Hematopoietic multipotent progenitor cell treated with erythropoietin and hydrocortisone succinate and interleukin-3 and kit ligand, for 8 days (in vitro differentiated cells): ENCODE measurements at regions not wholly inside any gene's neighbourhood (a gene's known extent, or its start where the extent isn't known, plus 50 kb on each side); places are given as distances from the start of the nearest gene placed in this dataset.
"Not testable (repeated sequence)": the region's sequence is repeated elsewhere in the genome, so short reads cannot be mapped to it uniquely, and the experiment has no call there.

Source experiments
- DNase-seq: peaks from one replicate; pipeline ENCODE4 v3.0.0-alpha.2; 2015

DNA sequence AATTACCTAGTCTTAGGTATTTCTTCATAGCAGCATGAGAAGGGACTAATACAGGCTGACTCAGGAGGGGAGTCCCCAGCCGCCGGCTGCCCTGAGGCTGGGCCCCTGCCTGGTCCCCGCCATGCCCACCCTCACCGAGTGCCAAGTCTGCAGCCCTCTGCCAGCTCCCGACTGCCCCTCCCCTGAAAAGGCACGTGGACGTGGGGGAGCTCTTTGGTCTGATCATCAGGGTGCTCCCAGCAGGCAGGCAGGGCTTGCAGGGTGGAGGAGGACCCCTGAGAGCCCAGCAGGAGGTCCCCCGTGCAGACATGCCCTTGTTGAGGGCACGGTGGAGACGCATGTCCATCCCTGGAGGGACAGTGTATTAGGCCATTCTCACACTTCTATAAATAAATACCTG lies 110.9 kb downstream of the UNCX start:
- DNase-seq, result no peak

DNA sequence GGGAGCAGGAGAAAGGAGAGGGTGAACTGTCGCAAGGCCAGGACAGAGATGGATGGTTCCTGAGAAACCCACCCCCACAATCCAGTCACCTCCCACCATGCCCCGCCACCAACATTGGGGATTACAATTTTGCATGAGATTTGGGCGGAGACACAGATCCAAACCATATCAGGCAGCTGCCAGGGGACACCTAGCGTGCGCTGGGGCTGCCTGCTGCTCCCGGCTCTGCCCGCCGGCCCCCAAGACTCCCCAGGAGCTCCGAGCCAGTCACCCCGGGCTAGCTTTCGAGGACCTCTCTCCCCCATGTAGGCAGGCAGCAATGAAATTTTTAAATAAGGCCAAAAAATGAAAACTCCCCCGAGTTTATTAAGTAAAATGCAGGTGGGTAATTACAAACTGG lies 111.7 kb downstream of the UNCX start:
- DNase-seq, result no peak

DNA sequence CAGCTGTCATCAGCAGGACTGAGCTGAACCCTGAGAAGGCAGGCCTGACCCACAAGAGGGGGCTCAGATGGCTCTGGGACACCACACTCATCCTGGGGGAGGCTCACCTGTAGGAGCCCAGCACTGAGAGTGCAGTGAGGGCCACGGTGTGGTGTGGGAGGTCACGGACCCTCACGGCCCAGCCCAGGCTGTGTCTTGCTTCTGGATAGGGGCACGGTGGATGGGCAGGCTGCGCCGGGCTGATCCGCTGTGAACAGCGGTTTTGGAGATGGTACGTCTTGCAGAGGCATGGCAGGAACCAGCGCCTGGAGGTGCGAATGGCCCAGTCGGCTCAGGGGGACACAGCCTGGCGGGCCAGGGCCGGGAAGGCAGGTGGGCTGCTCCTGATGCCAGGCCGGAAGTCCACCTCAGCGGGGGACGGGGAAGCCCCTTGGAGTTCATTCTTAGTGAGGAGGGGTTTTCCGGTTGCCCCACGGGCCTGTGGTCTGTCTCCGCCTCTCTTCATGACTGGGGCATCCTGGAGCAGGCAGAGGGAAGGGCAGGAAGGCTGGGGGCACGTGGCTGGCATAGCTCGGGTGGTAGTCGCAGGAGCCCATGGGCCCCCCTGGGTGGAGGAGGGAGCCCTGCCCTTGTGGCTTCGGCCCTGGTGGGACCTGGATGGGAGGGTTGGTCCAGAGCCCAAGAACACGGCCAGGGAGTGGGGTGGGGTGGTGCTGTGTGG lies 112.5 kb downstream of the UNCX start:
- DNase-seq, result no peak

DNA sequence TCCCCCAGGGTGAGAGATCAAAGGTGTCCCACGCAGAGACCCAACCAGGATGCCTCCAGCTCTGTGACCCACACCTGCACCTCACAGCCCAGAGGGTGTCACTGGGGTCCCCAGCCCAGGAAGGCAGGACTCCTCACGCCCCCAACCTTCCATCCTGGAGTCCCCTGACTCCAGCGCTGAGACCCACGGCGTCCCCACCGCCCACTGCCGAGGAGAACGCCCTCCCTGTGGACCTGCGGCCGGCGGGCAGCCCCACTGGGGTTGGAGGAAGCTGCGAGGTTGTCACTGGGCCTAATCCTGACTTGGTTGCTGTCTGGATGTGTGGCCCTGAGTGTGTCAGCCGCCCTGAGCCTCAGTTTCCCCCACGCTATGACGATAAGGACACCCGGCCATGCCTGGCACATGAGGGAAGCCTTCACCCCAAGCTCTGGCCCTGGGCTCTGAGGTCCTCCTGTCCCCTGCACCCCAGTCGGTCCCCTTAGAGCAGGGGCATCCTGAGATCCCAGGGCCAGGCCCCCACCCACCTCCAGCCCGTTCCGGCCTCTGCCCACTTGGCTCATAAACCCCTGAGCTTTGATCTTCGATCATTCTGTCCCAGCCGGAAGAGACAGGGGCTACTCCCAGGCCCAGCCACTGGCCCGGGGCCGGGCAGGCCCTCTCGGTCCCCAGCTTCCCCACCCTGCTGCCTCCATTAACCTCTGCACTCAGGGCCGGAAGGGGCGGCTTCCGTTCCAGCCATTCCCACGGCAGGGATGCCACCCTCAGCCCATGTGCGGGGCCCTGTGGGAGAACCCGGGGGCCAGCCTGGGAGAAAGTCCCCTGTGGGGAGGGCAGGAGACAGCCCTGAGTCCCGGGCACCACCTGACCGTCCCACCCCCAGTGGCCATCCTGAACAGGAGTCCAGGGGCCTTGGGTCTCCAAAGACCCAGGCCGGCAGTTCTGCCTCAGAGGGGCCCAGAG lies 113.2 kb downstream of the MICALL2 start:
- no peak for DNase-seq

DNA sequence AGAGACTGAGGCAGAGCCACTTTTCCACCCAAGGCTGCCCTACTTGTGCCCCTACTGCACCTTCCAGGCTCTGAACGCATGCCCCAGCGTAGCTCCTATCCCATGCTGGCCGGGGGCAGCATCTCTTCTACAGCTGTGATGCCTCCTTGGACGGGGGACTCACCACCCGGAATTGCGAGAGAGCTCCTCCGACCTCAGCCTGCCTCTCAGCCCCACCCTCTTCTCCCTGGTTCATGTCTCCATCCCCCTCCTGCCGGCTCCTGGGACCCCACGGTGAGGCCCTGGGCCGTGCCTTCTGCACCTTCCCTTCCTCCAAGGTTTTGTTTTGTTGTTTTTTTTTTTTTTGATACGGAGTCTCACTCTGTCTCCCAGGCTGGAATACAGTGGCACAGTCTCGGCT lies 112.4 kb downstream of the MICALL2 start:
- DNase-seq, result no peak

DNA sequence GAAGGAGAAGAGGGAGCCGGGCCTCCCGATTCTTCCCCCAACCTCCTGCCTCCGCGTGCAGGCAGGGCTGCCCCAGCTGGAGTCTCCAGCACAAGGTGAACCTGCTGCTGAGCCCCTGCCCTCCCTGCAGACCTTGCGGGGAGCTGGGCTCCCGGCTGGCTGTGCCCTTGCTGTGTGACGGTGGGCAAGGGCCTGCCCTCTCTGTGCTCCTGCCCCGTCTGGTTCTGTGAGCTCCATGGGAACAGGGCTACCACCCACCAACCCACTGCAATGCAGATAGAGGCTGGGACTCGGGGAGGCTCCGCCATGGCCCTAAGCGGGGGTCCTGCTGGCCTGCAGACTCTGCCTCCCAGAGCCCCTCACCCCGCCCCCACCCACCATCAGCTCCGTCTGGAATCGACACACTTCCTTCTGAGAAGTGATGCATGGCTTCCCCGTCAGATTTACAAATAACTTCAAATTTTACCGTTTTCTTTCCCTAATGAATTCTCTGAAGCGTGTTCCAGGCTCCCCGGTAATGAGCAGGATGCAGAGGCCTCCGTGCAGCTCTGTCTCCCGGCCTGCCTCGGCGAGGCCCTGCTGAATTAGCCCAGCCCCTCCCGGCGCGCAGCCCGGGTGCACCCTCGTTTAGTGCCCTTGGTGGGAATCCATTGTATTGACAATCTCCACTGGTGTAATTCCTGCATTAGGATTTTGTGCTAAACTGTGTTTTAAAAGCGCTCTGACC lies 111.0 kb downstream of the MICALL2 start:
- DNase-seq, result no peak

DNA sequence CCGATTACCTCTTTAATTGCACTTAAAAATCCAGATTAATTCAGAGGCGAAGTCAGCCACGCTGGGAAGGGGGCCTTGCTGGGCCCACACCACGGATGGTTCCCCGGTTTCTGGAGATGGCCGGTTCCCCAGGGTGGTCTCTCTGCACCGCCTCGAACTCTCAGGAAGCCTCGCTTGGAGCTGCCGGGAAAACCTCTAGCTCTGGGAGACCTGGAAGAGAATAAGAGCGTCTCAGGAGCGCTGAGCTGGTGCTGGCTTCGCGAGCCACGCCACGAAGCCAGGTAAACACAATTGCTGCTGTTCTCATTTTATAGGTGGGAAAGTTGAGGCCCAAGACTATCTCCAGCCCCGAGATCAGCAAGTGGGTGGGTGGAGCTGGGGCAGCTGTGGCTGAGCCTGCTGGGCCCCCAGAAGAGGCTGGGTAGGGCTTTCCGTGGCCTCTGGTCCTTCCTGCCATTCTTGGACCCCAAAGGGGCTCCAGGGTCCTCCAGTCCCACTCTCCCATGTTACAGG lies 110.4 kb downstream of the MICALL2 start:
- DNase-seq, result no peak

DNA sequence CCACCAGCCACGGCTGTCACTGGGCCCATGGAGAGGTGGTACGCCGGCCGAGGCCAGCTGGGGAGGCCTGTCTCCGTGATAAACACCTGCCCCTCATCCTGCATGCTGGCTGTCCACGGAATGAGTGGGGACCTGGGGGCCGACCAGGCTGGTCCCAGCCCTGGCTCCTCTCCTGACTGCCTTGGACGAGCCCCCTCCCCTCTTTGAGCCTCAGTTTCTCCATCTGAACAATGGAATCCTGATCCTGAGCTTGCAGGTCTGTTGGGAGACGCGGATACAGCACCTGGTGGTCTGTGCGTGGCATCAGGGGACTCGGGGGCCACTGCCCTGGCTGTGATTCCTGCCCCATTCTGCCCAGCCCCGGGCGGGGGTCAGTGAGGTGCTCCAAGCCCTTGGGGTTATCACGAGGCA lies 109.9 kb downstream of the MICALL2 start:
- no peak for DNase-seq

DNA sequence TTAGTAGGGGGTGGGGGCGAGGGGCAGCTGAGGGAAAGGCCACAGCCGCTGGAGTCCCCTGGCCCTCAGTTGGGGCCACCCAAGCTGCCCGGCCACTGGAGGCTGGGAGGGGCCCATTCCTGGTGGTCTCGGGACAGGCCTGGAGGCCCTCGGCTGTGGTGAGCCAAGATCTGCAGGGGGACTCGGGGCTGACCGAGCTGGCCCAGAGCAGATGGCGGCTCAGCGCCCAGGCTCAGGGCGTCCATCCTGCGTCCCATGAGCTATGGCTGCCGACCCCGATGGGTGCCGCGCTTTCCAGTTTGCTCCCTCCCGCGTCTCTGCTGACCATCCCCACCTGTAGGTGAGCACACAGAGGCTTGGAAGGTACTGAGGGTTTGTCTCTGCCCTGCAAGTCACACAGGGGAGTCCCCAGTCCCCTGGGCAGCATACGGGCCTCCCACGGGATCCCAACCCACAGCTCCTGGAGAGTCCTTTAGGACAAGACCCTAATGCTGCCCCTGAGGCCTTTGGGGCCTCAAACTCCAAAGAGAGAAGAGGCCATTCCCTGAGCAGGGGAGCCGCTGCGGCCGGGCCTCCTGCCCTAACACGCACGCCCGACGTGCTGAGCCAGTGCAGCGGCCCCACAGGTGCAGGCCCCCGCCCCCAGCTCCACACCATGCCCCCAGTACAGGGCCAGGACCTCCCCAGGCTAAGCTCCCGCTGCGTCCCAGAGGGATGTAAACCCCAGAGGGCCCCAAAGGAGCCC lies 107.2 kb downstream of the MICALL2 start:
- no peak for DNase-seq

DNA sequence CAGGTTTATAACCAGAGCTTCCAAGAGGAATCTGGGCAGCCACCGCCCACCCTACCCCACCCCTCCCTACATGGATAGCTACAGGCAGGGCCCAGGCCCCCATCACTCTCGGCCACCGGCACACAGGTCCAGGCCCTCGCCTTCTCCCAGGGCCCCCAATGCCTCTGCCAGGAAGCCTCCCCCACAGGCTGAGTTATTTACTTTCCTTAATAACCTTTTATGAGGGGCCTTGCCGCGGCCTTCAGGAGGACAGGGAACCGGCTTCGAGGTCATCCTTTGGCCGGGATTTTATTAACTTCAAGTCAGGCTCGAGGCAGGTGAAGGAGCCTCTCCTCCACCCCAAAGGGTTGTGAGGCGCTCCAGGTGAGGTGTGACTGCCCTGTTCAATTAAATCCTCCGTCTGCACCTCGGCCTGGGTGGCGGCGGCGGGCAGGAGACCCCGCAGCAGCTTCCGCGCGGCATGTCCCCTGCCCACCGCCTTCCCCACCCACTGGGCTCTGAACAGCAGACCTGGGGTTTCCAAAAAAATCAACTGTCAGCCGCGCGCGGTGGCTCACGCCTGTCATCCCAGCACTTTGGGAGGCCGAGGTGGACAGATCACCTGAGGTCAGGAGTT lies 106.5 kb downstream of the MICALL2 start:
- DNase-seq, result no peak

DNA sequence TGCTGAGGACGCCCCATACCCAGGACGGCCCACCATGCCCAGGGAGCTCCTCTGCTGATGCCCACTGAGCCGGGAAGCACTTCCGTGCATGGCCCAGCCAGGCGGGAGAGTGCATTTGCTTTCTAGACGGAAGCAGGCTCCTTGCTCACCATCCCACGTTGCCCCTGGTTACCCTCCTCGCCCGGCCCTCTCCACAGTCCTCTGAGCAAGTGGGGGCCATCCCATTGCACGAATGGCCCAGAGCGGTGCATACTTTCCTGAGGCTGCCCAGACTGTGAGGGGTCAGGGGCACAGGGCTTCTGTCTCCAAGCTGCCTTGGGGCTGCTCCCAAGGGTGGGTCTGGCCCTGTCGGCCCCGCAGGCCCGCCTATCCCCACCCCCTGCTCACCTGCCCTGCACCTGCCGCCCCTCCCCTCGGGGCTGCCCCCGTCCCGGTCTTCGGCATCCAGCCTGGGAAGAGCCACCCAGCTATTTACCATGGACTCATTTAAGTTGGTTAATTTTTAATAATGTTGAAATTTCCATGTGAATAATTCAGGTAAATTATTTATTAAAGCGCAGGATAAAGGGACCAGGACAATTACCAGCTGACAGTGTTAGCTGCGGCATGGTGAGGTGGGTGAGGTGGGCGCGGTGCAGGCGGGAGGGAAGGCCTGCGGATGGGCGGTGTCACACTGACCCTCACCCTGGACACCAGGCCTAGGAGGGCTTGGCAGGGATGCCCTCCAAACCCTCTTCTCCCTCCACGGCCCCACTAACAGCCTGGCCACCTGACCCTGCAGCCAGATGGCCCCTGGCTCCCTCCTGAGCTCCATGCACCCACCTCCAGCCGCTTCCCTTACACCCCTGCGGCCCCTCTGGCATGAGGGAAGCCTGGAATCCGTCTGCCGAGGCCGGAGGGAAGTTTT lies 104.4 kb downstream of the MICALL2 start:
- DNase-seq, result no peak

DNA sequence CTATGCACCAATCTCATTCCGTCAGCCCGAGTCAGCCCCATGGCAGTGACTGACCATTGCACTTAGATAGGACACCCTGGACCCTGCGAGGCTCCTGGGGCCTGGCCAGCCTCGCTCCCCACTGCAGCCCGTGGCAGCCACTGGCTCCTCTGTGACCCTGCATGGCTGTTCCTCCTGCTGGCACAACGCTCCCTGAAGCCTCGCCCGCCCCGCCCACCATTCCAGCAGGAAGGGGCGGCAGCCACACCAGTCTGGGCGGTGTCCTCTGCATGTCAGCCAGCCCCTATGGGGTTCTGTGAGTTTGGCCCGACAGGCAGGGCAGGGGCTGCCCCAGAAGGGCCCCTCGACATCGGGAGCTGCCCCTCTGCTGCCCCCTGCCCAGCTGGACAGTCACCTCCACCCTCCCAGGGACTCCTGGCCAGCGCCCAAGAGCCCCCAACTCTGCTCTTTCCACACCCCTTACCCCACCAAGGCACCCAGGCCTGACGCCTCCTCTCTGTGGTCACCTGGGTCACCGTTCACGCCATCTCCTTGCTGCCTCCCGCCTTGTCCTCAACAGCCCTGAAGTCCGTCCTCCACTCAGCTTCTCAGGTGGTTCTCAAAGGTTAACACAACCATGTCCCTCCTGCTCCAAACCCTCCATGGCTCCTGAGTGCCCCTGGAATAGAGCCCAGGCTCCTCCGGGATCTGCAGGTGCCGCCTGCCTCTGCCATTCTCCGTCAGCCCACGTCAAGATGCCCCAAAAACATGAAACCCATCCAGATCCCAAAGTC lies 103.5 kb downstream of the MICALL2 start:
- no peak for DNase-seq

DNA sequence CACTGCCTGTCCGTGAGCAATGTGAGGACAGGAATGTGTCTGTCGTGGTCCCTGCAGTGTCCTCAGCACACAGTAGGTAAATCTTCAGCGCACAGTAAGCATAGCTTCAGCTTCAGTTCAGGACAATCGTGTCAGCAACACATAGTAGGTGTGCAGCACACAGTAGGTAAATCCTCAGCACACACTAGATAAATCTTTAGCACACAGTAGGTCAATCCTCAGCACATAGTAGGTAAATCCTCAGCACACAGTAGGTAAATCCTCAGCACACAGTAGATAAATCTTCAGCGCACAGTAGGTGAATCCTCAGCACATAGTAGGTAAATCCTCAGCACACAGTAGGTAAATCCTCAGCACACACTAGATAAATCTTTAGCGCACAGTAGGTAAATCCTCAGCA lies 102.4 kb downstream of the MICALL2 start:
- not testable (repeated sequence) for DNase-seq

DNA sequence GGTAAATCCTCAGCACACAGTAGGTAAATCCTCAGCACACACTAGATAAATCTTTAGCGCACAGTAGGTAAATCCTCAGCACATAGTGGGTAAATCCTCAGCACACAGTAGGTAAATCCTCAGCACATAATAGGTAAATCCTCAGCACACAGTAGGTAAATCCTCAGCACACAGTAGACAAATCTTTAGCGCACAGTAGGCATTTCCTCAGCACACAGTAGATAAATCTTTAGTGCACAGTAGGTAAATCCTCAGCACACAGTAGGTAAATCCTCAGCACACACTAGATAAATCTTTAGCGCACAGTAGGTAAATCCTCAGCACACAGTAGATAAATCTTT lies 102.0 kb downstream of the MICALL2 start:
- not testable (repeated sequence) for DNase-seq

DNA sequence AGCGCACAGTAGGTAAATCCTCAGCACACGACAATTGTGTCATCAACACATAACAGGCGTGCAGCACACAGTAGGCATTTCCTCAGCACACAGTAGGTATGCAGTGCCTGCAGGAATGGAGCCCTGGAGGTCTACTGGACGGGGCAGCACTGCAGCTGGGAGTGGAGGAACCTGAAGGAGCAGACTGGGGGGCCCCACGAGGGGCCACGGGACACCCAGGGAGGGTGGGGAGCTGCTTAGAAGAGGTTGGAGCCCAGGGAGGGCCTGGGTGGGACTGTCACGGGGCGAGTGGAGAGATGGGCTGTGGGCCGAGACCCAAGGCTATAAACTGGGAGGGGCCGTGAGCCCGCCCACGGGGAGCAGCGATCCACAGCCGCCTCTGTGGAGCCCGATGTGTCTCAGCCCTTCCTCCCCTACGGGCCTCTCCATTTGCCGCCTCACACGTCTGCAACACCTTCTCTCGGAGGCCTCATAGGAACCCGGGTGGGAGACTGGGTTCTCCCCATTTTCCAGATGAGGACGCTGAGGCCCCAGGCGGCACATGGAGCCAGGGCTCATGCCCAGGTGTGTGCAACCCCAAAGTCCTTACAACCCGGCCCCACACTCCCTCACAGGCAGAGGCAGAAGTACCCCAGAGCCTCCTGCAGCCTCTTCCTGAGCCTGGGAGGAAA lies 101.5 kb downstream of the MICALL2 start:
- no peak for DNase-seq

DNA sequence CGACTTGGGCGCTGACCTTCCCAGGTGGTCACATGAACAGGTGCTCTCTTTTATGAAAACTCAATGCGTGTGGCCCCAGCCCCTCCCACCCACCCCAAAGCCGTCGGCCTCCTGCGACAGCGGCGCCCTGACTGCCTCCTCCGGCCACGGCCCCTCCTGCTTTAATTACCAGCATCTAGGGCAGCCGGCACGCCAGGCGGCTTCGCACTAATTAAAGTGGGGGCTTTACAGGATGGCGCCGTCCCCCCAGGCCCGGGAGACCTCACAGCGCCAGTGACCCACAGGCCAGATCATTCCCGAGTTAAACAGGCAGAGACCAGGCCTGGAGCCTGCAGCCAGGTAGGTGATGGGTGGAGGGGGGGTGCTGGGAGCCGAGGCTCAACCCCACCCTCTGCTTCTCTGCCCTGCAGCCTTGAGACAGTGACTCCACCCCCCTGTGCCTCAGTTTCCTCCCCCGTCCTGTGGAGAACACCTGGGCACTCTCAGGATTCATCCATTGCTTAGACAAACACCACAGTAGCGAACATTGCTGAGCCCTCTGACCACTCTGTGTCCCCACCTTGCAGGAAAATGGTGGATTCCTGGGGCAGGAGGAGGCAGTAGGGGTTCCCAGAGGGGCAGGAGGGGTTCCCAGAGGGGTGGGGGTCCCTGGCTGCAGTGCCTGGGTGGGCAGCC lies 100.8 kb downstream of the MICALL2 start:
- no peak for DNase-seq

DNA sequence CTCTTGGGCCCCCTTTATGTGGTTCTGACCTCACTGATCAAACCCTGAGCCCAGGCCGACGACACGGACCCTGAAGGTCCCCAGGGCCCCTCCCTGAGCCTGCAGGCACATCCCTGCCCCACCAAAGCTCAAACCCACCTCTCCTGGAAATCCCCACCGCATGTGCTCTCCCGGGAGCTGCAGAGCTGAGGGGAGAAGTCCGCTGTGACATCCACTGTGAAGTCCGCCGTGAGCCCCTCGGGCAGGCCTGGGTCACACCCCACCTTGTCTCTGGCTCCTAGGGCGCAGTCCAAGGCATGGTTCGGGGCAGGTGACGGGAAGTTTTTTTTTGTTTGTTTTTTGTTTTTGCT lies 100.2 kb downstream of the MICALL2 start:
- no peak for DNase-seq

DNA sequence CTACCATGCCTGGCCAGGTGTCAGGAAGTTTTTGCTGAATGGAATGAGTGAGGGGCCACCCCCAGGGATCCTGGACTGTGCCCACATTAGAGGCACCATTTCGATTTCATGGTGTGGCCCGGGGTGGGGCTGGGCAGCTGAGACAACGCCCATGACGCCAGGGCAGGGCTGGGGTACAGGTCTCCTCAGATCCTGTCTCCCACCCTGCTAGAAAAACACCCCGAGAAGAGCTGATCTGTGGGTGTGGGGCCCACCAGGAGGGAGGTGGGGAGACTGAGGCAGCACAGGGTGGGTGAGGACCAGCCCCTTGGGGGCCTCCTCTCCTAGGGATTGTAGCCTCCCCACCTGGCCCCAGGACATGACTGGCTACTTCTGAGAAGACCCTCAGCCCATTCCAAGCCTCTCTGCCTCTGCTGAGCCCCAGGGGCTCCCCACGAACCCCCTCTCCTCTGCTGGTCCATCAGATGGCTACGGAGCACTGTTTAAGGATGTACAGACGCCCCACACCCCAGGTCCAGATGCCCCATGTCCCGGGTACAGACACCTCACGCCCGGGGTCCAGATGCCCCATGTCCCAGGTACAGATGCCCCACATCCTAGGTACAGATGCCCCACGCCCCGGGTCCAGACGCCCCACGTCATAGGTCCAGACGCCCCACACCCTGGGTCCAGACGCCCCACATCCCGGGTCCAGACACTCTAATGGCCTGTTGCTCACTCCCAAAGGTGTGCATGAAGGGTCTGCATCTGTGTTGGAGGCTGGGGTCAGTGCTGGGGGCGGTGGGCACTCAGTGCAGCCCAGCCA lies 99.4 kb downstream of the MICALL2 start:
- no peak for DNase-seq
